ENCODE measurements at regions not wholly inside any gene's neighbourhood (a gene's known extent, or its start where the extent isn't known, plus 50 kb on each side); places are given as distances from the start of the nearest gene placed in this dataset.

DNA sequence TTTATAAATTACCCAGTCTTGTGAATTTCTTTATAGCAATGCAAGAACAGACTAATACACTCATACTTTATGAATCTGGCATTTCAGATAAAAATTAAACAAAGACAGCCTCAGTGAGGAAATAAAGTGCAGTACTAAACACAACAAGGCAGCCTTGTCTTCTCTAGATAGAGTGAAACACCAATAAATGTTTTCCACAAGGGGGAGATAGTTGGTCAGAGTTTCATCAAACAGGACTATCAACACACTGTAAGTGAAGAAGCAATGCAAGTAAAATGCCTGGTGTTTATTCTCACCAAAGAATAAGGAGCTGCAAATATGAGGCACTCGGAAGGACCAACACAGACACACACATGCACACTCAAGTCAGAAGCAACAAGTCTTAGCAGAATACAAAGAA is 62.8 kb downstream of the FAM9B start:
- DNase-seq (ENCODE audit: low read depth in 2 of 2) = peak in 1 of 2 experiments; percentile 31

DNA sequence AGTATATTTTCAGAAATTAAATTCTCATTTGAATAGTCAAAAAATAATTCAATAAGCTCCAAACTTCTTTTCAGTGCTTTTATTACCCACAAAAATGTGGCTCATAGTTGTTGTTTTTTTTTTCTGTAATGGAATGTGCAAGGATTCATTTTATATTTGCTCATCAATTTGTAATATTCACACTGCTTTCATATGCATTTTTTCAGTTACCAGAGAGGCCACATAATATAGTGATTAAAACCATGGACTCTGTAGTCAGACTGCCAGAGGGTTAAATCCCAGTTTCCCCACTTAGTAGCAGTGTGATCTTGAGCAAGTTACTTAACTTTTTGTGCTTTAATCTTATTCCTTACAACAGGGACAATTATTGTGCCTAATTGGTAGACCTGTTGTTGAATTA is 64.5 kb downstream of the FAM9B start:
- DNase-seq (ENCODE audit: low read depth in 2 of 2) = peak; percentile 24 to 30

DNA sequence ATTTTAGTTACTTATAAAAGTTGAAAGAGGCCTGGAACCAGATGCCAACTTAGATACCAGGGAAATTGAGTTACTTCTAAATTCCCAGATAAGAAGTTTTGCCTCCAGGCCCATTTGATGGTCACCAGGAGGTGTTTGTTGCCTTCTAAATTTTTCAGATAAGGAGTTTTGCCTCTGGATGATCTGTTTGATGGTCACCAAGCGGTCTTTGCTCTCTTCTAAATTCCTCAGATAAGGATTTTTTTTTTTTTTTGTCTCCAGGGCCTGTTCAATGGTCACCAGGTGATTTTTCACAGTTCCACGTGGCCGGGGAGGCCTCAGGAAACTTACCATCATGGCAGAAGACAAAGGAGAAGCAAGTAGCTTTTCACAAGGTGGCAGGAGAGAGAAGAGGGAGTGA is 66.5 kb downstream of the FAM9B start:
- DNase-seq (ENCODE audit: low read depth in 2 of 2) = no peak

DNA sequence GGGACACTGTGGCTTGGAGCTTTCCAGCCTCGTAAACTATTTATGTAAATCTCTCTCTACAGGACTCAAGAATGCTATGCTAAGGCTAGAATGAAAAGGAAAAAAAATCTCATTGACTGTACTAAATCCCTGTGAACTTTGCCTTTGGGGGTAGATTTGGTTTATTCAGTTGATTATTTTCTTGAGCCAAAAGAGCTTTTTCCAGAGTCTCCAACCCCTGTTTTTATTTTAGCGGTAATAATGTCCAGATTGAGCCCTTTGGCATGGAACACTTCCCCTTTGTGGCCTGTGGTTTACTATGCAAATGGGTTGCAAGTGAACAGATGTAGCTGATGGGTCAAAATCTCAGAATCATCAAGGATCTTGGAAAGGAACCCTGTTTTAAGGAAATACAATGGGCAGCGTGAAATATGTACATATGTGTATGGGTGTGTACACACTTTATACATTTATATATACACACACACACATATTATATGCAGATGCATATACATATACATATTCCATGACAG is 72.9 kb downstream of the FAM9B start:
- no peak for DNase-seq (ENCODE audit: low read depth in 2 of 2)

DNA sequence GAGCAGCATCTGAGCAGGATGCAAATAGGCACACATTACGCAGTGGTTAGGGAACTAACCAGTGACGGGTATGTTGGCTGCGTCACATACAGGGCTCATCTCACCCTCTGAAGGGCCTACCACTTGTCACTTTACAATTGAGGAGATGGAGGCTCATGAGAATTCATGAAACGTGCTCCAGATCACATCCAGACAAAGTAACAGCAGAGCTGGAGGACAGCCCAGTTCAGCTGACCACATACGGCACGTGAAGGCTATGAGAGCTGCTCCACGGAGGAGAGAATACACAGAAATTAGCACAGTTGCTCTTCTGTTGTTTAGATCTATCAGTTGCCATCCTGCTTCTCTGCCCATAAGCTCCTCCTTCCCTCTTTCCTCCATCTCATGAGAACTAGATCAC is 78.4 kb downstream of the FAM9B start:
- no peak for DNase-seq (ENCODE audit: low read depth in 2 of 2)

DNA sequence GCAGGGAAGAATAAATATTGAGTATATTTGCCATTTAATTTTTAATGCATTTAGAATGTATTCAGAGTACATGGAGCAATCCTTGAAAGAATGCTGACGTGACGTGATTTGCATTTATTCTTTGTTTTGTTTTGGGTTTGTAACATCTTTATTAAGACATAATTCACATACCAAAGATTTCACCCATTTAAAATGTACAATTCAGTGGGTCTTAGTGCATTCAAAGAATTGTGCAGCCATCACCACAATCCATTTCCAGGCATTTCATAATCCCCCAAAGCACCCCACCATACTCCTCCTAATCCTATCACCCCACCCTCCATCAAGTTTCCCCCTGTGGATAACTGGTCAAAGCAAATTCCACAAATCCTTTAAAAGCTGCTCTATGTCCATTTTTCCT is 87.4 kb downstream of the FAM9B start:
- DNase-seq (ENCODE audit: low read depth in 2 of 2) = no peak

DNA sequence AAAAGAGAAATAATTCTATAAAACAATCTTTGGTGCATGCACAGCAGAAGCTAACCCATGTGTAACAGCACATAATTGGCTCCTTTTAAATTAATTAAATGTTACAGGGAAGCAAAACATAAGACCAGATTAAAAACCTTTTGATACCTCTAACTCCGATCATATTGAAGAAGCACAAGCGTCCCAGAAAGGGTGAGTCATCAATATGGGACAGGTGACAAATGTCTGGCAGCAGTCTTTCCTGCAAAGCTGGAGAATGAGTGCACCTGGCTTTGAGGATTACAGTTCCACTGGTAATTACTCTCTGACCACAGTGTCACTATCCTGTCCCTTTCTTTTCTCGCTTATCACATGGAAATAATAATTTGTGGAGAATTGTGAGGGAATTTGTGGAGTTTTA is 94.6 kb downstream of the FAM9B start:
- no peak for DNase-seq (ENCODE audit: low read depth in 2 of 2)

DNA sequence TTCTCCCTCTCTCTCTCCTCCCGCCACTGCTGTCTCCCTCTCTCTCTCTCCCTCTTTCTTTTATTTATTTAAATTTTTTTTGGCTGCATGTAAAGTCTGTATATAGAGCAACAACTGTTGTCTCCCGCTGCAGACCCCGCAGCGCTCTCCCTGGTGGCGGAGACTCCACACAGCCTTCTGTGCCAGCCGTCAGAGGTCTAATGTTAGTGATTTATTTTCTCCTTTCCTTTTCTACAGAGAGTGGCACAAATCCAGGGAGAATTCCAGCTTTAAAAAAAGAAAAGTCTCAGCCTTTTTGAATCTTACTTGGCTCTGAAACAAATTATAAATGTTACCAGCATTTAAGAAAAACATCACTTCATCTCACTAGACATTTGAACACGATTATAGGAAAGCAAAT is 106.2 kb downstream of the FAM9B start:
- DNase-seq (ENCODE audit: low read depth in 2 of 2) = no peak

DNA sequence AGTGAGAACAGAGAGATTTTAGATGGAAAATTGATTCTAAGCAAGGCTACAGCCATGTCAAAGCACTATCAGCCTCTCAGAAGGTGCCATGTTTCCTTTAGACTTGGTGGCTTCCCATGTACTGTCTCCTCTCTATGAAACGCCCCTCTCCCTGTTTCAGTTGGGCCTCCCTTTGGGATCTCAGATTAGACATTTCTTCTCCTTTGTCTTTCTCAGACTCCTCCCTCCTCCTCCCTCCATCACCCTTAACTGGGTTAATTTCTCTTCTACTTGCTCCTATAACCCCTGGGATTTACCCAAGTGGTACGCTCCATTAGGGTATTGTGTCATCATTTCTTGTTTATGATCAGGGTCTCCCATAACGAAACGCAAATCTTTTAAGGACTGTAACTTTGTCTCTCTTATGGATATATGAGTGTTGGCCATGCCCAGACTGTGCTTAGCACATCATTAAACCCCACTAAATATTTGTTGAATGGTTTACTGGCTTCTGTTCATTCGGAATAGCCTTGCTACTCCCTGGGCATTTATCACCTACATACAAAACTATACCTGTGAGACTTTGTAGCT is 106.8 kb downstream of the FAM9B start:
- DNase-seq (ENCODE audit: low read depth in 2 of 2) = no peak

DNA sequence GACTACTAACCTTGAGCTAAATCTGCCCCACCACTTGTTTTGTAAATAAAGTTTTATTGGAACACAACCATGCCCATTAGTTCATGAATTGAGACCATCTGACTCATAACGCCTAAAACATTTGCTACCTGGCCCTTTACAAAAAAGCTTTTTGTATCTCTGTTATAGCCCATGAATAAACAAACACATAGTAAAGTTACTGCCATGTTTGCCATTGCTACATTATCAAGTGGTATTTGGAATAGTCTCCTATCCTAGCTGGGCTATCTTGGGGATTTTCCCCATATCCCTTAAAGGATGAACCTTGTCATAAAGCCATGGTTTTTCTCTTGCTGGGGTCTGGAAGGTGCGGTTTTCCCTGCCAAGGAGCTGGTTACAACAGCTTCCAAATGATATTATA is 112.3 kb downstream of the FAM9B start:
- DNase-seq (ENCODE audit: low read depth in 2 of 2) = no peak

DNA sequence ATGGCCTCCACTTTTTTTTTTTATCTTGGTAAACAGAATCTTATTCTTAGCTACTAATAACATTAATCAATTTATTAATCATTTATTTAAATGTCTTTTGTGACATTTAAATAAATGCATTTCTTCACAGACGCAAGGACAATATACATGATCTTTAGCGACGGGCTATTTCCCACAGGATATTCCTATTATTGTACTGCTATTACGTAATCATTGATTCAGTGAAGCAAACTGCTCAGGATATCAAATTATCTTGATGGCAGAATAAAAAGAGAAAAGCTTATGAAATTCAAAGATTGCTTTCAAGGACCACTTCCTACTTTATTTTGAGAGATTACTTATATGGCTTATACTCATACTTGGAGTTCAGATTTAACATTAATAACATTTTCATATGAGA is 114.1 kb downstream of the FAM9B start:
- no peak for DNase-seq (ENCODE audit: low read depth in 2 of 2)

DNA sequence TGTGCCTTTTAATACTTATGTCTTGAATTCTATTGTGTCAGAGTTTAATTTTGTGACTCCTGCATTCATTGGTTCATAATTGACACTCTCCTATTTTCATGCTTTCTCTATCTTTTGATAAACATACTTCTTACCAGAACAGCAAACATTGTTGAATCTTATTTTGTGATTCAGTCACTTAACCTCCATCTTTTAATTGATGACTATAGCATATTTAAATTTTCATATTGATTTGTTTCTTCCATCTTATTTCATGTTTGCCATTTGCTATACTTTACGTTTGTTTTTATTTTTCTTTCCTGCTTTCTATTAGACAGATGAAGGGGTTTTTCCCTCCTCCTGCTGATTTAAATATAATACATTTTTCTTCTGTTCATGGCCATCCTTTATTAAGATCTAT is 115.5 kb upstream of the FAM9A start:
- no peak for DNase-seq (ENCODE audit: low read depth in 2 of 2)

DNA sequence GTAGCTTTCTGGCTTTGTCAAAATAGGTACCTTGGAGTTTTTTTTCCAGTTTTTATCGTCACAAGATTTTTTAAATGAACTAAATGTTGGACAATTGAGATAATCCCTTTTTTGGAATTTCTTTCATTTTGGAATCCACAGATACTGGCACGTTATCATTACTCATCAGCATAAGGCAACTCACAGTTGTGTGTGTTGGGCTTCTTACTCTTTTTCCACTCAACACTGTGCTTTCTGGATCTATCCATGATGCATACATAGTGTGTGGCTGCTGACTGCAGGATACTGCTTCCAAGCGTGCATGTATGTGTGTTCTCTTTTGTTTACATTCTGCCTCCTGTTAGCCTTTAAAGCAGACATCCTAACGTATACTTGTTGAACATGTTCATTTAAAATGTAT is 113.5 kb upstream of the FAM9A start:
- DNase-seq (ENCODE audit: low read depth in 2 of 2) = no peak

DNA sequence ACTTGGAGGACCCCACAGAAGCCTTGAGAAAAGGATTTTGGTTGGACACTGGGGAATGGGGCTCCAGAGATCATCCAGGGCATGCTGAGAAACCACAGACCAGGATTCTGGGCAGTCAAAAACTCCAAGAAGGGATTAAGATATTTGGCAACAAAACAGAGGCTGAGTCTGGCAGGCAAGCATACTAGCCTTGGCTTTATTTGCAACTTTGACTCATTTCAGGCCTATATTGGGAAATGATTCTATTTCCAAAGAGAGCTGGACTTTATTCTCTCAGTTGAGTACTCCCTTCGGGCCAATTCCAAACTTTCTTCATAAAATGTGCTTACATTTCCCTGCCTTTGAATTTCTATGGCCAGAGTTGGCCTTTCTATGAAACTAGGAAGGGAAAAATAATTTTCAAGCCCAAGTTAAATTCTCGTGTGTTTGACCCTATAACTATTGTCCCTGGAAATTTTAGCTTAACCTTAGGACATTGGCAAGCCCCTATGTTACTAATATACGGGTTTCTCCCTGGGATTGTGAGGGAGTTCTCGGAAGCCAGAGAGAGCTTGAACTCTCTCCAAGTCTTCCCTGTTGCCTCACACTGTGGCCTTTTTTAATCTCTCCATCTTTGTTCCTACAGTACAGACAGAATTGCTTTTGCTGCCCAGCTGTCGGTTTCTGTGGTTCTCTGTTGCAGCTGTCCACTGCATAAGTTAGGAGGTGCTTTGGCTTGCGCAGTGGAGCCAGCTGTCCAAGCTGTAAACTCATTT is 112.6 kb upstream of the FAM9A start:
- DNase-seq (ENCODE audit: low read depth in 2 of 2) = peak; percentile 32 to 34

DNA sequence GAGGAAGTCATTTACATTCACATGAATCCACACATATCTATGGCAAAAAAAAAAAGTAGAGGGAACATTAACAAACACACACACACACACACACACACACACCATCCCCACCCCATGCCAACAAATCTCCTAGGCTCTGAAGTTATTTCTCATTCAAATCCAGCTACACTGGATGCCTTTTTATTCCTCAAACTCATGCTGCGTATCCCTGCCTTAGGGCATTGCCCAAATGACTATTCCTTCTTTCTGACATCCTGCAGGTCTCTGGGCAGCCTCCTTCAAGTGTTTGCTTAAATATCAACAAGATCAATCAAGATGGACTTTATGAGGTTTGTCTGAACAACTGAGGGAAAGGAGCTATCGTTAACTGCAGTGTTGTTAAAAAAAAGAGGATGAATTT is 106.5 kb upstream of the FAM9A start:
- no peak for DNase-seq (ENCODE audit: low read depth in 2 of 2)

DNA sequence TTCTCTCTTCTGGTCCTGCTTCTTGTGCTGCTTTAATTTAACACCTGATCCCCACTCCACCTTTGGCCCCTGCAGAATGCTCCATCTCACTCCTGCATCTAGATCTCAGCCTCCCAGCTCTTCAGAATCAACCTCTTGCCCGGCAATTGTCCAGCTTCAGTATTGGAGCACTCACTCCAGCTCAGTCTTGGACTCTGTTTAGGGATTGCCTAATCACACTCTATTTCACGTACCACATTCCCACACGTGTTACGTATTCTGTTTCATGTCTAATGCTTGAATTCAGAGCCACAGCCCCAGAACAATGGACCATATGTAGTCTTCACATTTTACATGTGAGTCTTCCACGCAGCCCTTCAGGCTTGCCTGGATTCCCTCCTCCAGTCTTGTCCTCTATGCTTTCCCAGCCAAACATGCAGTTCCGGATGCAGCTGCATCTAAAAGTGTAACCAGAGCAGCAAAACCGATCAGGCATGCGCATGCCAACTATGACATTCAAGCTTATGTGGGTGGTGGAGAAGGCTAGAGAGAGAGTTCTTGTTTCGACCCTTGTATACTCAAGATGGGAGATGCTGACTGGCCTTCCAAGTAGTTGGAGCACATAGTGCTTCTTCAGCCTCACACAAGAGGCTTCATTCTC is 105.2 kb upstream of the FAM9A start:
- DNase-seq (ENCODE audit: low read depth in 2 of 2) = no peak

DNA sequence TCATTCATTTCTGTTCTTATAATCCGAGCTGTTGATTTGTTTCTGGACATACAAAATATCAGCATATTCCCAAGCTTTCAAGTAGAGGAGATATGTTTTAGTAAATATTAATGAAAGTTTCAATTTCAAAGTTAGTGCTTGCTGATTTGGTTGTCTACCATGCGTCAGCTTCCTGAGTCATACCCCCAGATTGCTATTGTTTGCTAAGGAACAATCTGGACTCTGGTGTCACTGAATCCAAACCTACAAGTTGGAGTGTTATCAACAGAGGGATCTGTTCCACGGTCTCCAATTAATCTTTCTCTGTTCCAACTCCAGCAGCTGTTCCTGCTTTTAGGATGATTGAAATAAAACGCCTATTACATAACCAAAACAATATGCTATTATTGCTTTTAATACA is 96.1 kb upstream of the FAM9A start:
- no peak for DNase-seq (ENCODE audit: low read depth in 2 of 2)

DNA sequence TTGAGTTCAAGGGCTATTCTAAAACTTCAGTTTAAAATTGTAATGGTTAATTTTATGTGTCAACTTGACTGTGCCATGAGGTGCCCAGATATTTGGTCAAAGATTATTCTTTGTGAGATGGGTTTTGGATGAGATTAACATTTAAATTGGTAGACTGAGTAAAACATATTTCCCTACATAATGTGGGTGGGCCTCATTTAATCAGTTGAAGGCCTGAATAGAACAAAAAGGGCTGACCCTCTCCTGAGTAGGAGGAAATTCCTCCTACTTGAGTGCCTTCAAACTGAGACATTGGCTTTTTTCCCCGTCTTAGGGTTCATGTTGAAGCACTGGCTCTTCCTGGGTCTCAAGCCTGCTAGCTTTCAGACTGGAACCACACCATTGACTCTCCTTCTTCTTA is 89.6 kb upstream of the FAM9A start:
- no peak for DNase-seq (ENCODE audit: low read depth in 2 of 2)

DNA sequence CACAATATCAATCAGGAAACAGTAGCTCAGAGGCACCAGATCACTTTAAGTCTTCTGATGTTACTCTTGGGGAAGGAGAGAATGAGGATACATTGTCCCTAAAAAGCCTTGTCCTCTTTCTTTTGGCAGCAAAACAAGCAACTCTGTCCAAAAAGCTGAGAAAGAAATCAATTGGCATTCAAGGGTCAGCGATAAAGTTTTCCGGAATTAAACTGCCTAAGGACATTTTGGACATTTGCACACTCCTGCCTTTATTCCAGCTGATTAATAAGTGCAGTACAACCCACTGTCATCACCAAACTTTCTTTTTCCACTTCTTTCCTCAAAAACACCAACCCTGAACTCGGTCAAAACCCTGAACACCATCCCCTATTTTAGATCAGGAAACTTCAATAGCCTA is 85.8 kb upstream of the FAM9A start:
- no peak for DNase-seq (ENCODE audit: low read depth in 2 of 2)

DNA sequence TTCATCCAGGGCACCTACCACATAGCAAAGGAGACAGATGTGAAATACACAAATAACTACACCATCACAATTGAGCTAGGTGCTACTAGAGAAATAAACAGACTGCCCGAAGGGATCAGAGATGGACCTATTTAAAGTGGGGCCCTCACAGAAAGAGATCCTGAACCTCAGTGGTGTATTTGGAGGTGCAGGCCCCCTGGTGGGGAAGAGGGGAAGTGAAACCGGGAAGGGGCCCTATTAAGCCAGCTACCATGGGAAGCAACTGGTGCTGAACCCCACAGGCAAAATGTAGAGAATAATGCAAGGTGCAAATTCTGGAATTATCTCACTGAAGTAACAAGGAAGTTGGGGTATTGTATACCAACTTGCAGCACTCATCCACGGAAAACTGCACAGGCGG is 78.6 kb upstream of the FAM9A start:
- no peak for DNase-seq (ENCODE audit: low read depth in 2 of 2)

DNA sequence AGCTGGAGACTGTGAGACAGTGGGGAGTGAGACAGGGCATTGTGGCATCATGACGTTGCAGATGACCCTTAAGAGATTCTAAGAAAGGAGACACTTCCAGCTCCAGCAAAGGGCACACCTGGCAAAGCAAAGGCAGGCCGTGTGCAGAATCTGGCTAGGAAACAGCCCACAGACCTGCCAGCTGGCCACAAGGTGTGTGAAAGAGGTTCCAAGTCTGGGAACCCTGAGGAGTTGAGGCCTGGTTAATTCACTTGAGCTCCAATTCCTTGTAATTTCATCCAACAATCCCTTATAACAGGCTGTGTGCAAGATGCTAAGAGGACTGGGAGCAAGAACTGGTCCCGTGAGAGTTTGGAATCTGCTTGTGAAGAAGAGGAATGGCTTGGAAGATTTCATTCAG is 72.8 kb upstream of the FAM9A start:
- no peak for DNase-seq (ENCODE audit: low read depth in 2 of 2)

DNA sequence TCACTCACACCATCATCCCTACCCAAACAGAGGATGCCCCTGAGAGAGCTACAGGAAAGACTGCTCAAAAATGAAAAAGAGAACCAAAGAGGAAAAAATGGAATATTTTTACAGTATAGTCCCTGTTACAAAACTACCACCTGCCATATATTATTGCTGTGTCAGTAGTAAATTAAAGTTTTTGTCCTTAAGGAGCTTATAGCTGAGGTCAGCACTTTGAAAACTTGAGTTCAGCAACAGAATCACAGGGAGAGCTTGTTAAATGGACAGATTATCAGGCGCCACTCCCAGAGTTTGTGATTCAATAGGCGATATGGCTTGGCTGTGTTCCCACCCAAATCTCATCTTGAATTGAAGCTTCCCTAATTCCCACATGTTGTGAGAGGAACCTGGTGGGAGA is 71.9 kb upstream of the FAM9A start:
- DNase-seq (ENCODE audit: low read depth in 2 of 2) = no peak

DNA sequence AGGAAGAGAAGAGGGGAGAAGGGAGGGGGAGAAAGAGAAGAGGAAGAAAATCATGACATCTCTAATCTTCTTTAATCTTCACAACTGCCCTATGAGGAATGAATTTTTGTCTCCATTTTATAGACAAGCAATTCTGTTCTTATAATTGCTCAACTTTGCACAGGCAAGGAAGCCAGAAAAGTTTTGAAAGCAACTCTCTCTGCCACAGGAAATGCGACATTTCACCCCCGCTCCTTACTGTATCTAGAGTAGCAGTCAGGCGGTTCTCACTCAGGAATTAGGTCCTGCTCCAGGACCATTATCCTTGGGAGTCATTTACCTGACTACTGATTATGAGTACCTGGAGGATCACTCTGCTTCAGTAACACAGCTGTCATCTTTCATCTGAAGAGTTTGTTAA is 69.2 kb upstream of the FAM9A start:
- no peak for DNase-seq (ENCODE audit: low read depth in 2 of 2)

Data from fibroblast of skin of left quadriceps (primary cell).